ENCODE measurements at regions not wholly inside any gene's neighbourhood (a gene's known extent, or its start where the extent isn't known, plus 50 kb on each side); places are given as distances from the start of the nearest gene placed in this dataset.

DNA sequence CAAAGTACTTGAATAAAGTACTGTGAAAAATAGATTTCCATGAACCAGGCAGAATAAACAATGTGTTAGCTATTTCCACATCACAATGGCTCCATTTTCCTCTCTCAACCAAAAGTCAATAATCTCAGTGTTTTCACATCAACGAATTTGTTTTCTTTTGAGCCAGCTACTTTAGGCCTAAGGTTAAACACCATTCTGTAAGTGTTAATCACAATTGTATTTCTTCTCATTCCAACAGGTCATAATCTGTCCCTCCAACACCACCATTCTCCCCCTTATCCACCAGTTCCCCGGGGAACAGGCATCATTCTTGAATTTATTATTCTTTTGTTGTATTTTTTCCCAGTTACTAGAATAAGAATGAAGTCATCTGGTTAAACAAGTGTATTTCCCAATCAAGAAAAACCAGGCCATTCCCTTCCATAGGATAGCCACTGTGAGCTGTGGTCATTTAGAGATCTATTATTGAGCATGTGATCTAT lies 66.2 kb upstream of the PALMD start:
- DNase-seq, result no peak

DNA sequence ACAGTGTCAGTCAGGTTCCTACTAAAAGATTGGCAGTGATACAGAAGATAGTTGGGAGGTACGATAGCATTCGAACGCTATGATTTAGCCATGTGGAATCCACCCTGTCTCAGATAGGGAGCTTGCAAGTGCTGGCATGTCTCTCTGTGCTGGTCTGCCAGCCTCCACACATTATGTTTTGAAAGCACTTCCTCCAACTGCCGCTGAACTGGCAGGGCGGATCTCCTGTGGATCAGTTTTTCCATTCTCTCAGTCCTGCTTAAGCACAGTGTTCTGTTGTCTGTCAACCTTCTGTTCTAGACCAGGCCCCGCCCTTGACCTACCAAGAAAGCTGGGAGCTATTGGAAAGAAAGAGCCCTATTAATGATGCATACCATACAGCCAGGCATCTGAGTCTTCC lies 65.5 kb upstream of the PALMD start:
- no peak for DNase-seq

DNA sequence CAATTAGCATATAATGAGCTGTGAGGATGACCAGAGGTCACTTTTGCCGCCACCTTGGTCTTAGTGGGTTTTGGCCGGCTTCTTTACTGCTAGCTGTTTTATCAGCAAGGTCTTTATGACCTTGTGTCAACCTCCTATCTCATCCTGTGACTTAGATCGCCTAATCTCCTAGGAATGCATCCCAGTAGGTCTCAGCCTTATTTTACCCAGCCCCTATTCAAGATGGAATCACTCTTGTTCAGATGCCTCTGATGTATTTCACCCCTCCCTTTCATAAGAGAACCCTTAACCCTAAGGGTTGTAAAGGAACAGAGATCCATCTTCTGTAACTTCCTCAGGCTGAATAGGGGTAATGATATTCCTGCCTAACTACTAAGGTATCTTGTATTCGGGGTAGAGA lies 58.9 kb upstream of the PALMD start:
- no peak for DNase-seq

DNA sequence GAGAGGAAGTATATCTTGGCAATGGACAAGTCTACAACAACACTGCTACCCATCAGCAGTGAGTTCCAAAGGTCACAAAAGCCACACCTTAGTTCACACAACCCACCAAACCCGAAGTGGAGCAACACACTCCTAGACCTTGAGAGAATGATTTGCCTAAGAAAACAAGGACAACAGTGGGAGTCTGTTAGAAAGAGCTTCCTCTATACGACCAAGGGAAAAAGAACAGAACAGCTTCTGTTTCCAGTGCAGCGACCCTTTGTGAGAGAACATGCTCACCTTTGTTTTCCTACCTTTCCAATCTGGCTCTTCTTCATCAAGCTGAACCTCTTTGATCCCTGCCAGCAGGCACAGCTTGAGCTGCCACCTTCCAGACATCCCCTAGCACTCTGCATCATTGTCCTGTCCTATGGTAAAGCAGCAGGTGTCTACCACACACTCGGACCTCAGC lies 56.7 kb upstream of the PALMD start:
- no peak for DNase-seq

DNA sequence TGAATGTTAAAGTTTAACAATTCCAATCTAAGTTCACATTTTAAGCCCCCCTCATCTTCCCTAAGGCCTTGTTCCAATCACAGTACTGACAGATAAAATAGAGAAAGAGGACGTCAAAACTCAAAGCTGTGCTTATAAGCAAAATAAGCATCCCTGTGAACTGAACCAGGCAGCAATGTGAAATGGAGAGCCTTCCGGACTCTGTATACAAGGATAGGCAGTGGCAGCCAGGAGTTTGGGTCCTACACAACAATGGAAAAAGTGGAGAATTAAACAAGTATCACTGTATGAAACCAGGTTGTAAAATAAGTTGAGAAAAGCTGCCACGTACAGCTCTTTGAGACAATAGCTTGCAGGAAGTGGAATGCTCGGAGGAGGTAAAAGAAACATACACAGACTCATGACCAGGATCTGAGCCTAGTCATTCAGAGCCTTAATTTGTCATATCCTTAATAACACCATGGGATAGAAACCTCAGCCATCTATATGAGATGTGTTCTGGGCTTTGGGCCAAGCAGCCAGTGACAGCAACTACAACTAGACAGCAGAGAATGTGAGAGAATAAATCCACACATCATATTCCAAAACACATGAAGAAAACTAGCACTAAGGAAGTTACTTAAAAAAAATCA lies 55.2 kb upstream of the PALMD start:
- peak; percentile 57 for DNase-seq

DNA sequence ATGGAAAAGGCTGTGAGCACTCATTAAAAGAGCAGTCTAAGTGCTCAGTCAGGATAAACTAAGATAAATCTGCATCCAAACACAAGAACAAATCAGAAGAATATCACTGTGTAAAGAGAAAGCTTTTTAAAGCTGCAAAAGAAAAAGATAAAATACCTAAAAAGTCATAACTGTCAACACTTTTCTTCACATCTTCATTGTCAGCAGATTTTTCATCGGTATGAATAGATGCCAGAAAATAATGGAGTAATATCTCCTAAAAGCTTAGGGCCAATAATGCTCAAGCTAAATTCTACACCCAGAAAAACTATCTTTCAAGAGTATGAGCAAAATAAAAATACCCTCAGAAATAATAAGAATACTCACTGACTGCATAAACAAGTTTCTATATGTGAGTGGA lies 54.0 kb upstream of the PALMD start:
- DNase-seq, result no peak

DNA sequence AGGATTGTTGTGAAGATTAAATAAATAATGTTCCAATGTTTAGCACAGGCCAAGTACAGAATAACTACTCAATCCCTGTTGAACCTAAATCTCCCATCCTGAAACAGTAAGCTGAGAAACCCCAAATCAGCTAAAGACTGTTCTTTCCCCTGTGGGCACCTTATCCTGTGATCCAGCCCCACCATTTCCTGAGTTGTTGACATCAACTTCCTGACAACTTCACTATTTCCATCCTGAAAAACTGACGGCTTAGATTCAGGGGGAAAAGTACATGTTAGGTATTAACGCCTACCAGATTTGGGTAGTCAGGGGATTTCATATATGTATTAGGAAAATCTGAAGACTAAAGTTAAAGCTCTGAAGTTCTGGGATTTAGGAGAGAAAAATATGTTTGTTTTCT lies 51.7 kb upstream of the PALMD start:
- DNase-seq, result no peak

DNA sequence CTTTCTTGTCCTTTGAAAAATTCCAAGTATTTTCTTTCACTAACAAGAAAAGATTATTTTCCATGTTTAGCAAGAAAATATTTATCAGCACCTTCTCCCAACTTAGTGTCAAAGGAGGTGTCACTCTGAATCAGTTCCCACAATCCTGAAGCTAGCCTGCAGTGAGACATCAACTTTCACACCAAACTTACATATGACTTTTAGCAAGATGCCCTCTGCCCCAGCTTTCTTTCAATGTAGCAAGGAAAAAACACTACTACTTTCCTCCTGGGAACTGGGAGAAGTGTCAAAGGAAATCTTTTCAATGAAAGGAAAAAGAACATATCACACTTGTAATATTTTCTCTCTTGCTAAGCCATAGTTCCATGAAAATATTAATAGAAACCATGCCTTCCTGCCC lies 50.9 kb upstream of the PALMD start:
- no peak for DNase-seq

DNA sequence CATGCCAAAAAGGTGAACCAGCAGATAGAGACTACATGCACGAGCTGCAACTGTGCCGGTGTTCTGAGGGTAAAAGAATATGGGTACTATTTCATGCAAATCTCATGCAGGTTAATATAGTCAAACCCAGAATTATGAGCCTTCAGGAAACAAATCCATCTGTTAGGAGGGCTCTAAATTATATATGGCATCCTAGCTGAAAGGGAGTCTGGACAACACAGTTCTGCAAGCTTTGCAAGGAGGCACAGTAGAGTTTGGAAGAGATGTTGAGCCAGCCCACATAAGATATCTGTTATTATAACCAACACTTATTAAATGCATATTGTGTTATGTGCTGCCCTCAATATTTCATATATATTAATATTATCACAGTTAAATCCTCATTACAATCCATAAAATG lies 50.5 kb upstream of the PALMD start:
- no peak for DNase-seq
